Gastroesophageal sphincter (tissue), 3 donors: ENCODE measurements at regions not wholly inside any gene's neighbourhood (a gene's known extent, or its start where the extent isn't known, plus 50 kb on each side); places are given as distances from the start of the nearest gene placed in this dataset.

Source experiments
- CTCF ChIP-seq, 4 experiments: fragments of 200-600 bp in 2 of 4; fragments of 450-650 bp in 2 of 4; sonication (generic) in 1 of 4; IDR thresholded peaks; one replicate each; pipeline ENCODE4 v1.5.1; 2017 to 2019; ENCODE audit warnings: antibody characterized with exemption in 4 of 4, mild to moderate bottlenecking in 2 of 4, moderate library complexity in 2 of 4
- EP300 ChIP-seq: sonication (generic); formaldehyde crosslinking; IDR thresholded peaks from one replicate; pipeline ENCODE4 v1.6.1; 2017; ENCODE audit warnings: antibody characterized with exemption, mild to moderate bottlenecking
- POLR2A ChIP-seq, 2 donors: fragments of 450-650 bp; IDR thresholded peaks; one replicate each; pipeline ENCODE4 v1.6.1; 2017; ENCODE audit warnings: antibody characterized with exemption in 2 of 2, mild to moderate bottlenecking in 2 of 2, moderate library complexity in 1 of 2
- POLR2AphosphoS5 ChIP-seq: sonication (generic); formaldehyde crosslinking; IDR thresholded peaks from one replicate; pipeline ENCODE4 v1.6.1; 2017; ENCODE audit warnings: antibody characterized with exemption

GRCh38 chr7:82548141-82548688 is 104.6 kb upstream of the CACNA2D1 start:
- TF ChIP-seq CTCF (IDR thresholded peaks at IDR 0.05) (no peak), EP300 (no peak), POLR2AphosphoS5 (no peak), POLR2A (IDR thresholded peaks at IDR 0.05) (no peak)
